Endothelial cell of umbilical vein (primary cell): ENCODE measurements at regions not wholly inside any gene's neighbourhood (a gene's known extent, or its start where the extent isn't known, plus 50 kb on each side); places are given as distances from the start of the nearest gene placed in this dataset.

Source experiments
- CTCF ChIP-seq, 2 donors: IDR thresholded peaks; 1 replicate in 1 of 2; 2 replicates in 1 of 2; pipeline ENCODE4 v1.5.1; 2011; ENCODE audit warnings: low read length in 2 of 2, mild to moderate bottlenecking in 2 of 2, moderate library complexity in 2 of 2, control low read depth in 1 of 2, inconsistent platforms in 1 of 2, low read depth in 1 of 2; ENCODE audit not compliant: insufficient read depth in 1 of 2; ENCODE audit errors: extremely low read depth in 1 of 2
- EZH2 ChIP-seq: IDR thresholded peaks from 2 replicates; pipeline ENCODE4 v1.6.1; 2012; ENCODE audit warnings: borderline replicate concordance, low read depth, mild to moderate bottlenecking, moderate library complexity, low read length, inconsistent platforms; ENCODE audit not compliant: severe bottlenecking
- GATA2 ChIP-seq: IDR thresholded peaks from 2 replicates; pipeline ENCODE4 v1.7.0; 2011; ENCODE audit warnings: low read depth, mild to moderate bottlenecking, moderate library complexity, mixed read lengths, low read length; ENCODE audit not compliant: insufficient read length, insufficient read depth
- MAX ChIP-seq: IDR thresholded peaks from 2 replicates; pipeline ENCODE4 v1.6.1; 2011; ENCODE audit not compliant: insufficient read depth, insufficient read length
- POLR2A ChIP-seq: IDR thresholded peaks from 2 replicates; pipeline ENCODE4 v1.6.1; 2012; ENCODE audit warnings: low read depth, mild to moderate bottlenecking, control low read depth, low read length
- POLR2AphosphoS5 ChIP-seq: IDR thresholded peaks from 2 replicates; pipeline ENCODE4 v1.6.1; 2012; ENCODE audit warnings: low read depth, mild to moderate bottlenecking, control low read depth, low read length, moderate library complexity; ENCODE audit not compliant: insufficient read depth

GRCh38 chr5:58211441-58211840 lies 248.4 kb downstream of the PLK2 start:
- TF ChIP-seq CTCF (IDR thresholded peaks at IDR 0.05; ENCODE audit: extremely low read depth in 1 of 2, insufficient read depth in 1 of 2, low read depth in 1 of 2, low read length in 2 of 2) (no peak), POLR2A (no peak), POLR2AphosphoS5 (no peak), GATA2 (no peak), MAX (no peak), EZH2 (no peak)
